Left hindlimb (tissue), 1 donor: ENCODE measurements at regions not wholly inside any gene's neighbourhood (a gene's known extent, or its start where the extent isn't known, plus 50 kb on each side); places are given as distances from the start of the nearest gene placed in this dataset.

Source experiments
- DNase-seq: peaks from one replicate; pipeline ENCODE4 v3.0.0-alpha.2; 2018

- DNase-seq: no peak
Observed at GRCh38 chr1:62988867-62989266, 204.9 kb downstream of the ATG4C start.

DNA sequence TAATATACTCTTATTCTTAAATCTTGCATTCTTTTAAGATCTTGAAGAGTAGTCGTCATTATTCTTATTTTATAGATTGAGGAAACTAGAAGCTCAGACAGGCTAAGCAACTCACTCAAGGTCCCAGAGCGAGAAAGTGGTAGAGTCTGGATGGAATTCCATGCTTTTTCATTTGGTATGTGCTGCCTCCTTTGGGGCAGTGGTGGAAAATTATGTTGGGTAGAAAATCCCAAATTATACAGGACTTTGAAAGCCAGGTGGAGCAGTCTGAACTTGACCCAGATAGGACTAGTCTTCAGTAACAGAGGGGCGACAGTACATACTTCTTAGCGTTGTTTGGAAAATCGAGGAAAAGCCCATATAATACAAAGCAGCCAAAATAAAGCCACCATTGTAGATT, 205.6 kb downstream of the ATG4C start:
- no peak for DNase-seq

GRCh38 chr1:62991152-62991551, 207.2 kb downstream of the ATG4C start:
- no peak for DNase-seq

- DNase-seq: no peak
Observed at GRCh38 chr1:62993844-62994243, 209.9 kb downstream of the ATG4C start.

GRCh38 chr1:62995173-62995572, 211.2 kb downstream of the ATG4C start:
- DNase-seq: no peak

GRCh38 chr1:62997884-62998283, 214.0 kb downstream of the ATG4C start:
- DNase-seq: no peak

- no peak for DNase-seq
Observed at GRCh38 chr1:62998845-62999649, 215.1 kb downstream of the ATG4C start.

DNA sequence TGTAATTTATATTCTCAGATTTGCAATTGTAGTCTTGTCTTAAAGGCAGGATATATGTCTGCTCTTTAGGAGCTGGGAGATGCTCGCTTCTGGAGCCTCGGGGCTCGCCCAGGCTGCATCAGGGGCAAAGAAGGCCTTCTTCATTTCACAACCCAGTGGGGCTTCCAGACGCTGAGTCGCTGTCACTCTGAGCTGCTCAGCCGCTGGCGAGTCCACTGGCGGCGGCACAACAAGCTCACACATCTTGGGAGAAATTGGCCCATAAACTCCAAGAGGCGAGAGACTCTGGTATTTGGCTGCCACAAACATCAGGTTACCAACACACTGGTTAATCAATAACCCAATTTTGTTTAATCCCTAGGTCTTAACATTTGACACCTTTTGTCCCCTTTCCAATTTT, 216.6 kb downstream of the ATG4C start:
- no peak for DNase-seq

DNA sequence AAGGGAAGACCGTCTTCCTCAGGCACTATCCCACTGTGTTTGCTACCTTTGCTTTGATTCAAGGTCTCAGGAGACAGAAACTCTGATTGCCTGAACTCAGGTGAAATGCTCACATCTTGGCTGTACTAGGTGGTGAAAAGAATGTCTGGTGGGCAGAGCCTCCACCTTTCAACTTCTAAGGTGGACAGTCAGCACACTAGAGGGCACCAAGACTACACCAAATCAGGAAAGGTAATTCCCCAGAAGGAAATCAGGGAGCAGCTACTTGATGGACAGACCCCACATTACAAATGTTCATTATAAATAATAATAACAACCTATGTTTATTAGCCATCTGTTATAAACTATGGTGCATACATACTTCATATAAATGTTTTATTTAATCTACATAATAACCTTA, 220.9 kb downstream of the ATG4C start:
- no peak for DNase-seq

GRCh38 chr1:63005812-63006211, 221.9 kb downstream of the ATG4C start:
- no peak for DNase-seq

- DNase-seq: no peak
Observed at GRCh38 chr1:63009421-63009820, 225.5 kb downstream of the ATG4C start.

GRCh38 chr1:63010913-63011660, 227.2 kb downstream of the ATG4C start:
- DNase-seq: no peak

DNA sequence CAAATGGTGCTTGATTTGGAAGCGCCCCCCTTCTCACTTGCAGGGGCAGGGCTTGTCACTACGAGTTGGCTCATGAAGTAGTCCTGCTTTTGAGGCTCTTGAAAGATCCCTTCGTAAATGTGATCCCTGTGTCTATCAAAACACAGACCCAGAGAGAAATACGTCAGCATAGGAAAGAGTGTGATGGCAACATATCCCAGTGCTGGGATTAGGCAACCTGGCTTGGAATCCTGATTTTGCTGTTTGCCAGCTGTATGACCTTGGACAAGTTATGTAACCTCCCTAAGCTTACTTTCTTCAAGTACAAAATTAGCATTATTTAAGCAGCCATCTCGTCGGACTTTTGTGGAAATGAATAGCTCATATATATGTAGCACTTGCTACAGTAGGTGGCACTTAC, 228.4 kb downstream of the ATG4C start:
- DNase-seq: no peak

- DNase-seq: no peak
Observed at GRCh38 chr1:63014267-63014666, 230.3 kb downstream of the ATG4C start.

GRCh38 chr1:63022319-63022718, 238.4 kb downstream of the ATG4C start:
- no peak for DNase-seq

GRCh38 chr1:63023171-63023570, 239.2 kb downstream of the ATG4C start:
- no peak for DNase-seq

DNA sequence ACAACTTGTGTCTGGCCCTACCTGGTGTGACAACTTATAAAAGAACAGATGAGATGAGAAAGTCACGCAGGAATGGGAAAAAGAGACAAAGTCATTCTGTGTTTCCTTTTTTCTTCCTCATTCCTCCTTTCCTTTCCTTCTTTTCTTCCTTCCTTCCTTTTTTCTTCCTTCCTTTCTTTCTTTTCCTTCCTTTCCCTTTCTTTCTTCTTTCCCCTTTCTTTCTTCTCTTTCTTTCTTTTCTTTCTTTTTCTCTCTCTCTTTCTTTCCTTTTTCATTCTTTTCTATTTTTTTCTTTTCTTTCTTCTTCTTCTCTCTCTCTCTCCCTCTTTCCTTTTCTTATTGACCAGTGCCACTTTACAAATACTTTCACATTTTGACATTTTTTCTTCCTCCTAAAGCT, 239.7 kb downstream of the ATG4C start:
- no peak for DNase-seq

GRCh38 chr1:63024132-63024531, 240.2 kb downstream of the ATG4C start:
- no peak for DNase-seq

DNA sequence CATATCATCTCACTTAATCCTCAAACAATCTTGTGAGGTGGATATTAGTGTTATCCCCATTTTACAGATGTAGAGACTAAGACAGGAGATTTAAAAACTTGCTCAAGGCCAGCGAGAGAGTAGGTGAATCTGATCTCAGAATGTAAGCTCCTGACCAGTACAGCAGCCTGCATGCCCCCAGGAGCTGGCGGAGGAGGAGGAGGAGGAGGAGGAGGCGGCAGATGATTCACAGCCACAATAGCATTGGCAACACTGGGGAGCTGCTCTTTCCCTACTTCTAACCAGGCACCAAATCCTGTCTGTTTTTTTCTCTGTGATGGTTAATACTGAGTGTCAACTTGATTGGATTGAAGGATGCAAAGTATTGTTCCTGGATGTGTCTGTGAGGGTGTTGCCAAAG, 243.2 kb downstream of the ATG4C start:
- DNase-seq: no peak

DNA sequence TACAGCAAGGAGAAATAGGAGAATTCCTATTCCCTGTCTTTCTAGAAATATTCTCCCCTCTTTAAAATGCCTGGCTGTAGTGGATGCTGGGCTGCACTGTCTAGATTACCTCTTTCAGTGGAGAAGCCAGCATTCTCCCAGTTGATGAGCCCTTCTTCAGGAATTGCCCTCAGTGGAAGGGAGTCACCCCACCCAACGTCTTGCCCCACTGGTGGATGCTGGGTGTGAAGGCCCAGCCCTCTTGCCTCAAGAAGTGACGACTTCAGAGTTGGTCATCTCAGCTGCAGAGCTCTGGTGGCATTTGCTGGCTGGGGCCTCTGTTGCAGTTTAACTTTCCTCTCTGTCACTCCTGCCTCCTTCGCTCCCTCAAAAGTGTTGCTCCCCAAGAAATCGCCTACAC, 248.2 kb downstream of the ATG4C start:
- no peak for DNase-seq

- DNase-seq: no peak
Observed at GRCh38 chr1:63033211-63033610, 249.3 kb downstream of the ATG4C start.

GRCh38 chr1:63034256-63034655, 250.3 kb downstream of the ATG4C start:
- DNase-seq: no peak

DNA sequence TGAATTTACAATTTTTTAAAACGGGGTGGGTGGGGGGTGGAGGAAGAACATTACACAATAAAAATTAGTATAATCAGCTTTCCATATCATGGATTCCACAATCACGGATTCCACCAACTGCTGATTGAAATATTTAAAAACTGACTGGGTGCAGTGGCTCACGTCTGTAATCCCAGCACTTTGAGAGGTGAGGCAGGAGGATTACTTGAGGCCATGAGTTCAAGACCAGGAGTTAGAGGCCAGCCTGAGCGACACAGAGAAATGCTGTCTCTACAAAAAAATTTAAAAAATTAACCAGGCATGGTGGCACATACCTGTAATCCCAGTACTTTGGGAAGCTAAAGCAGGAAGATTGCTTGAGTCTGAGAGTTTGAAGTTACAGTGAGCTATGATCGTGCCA, 254.7 kb downstream of the ATG4C start:
- DNase-seq: no peak

- no peak for DNase-seq
Observed at GRCh38 chr1:63041660-63042059, 257.7 kb downstream of the ATG4C start.

GRCh38 chr1:63042278-63042677, 258.3 kb downstream of the ATG4C start:
- no peak for DNase-seq
